Left kidney (tissue), 1 donor: ENCODE measurements at regions not wholly inside any gene's neighbourhood (a gene's known extent, or its start where the extent isn't known, plus 50 kb on each side); places are given as distances from the start of the nearest gene placed in this dataset.

ENCODE experiments used
- DNase-seq: peaks from one replicate; pipeline ENCODE4 v3.0.0-alpha.2; 2013

- DNase-seq: no peak
Measured at GRCh38 chr2:198795419-198795818, 662.3 kb downstream of the SATB2 start.

- no peak for DNase-seq
Measured at GRCh38 chr2:198791623-198792022, 666.1 kb downstream of the SATB2 start.

- DNase-seq: no peak
Measured at GRCh38 chr2:198788676-198789075, 669.1 kb downstream of the SATB2 start.

GRCh38 chr2:198782734-198783133, 675.0 kb downstream of the SATB2 start:
- no peak for DNase-seq

- DNase-seq: no peak
Measured at GRCh38 chr2:198776616-198777406, 680.9 kb downstream of the SATB2 start.

GRCh38 chr2:198775737-198776136, 682.0 kb downstream of the SATB2 start:
- DNase-seq: no peak

- DNase-seq: no peak
Measured at GRCh38 chr2:198774576-198774975, 683.2 kb downstream of the SATB2 start.

GRCh38 chr2:198767694-198768093, 690.0 kb downstream of the SATB2 start:
- DNase-seq: no peak

- no peak for DNase-seq
Measured at GRCh38 chr2:198763793-198764192, 693.9 kb downstream of the SATB2 start.

- DNase-seq: no peak
Measured at GRCh38 chr2:198762441-198762840, 695.3 kb downstream of the SATB2 start.

GRCh38 chr2:198757069-198757468, 700.7 kb downstream of the SATB2 start:
- DNase-seq: no peak

- DNase-seq: no peak
Measured at GRCh38 chr2:198756166-198756565, 701.6 kb downstream of the SATB2 start.

- DNase-seq: no peak
Measured at GRCh38 chr2:198753101-198753500, 704.6 kb downstream of the SATB2 start.

GRCh38 chr2:198749364-198749763, 708.4 kb downstream of the SATB2 start:
- DNase-seq: no peak

GRCh38 chr2:198731842-198732399, 725.8 kb downstream of the SATB2 start:
- DNase-seq: no peak

GRCh38 chr2:198720266-198720665, 737.5 kb downstream of the SATB2 start:
- no peak for DNase-seq

GRCh38 chr2:198717451-198717850, 740.3 kb downstream of the SATB2 start:
- no peak for DNase-seq

GRCh38 chr2:198715302-198715835, 742.4 kb downstream of the SATB2 start:
- DNase-seq: peak; percentile 42

GRCh38 chr2:198712485-198712884, 745.3 kb downstream of the SATB2 start:
- DNase-seq: no peak

- DNase-seq: no peak
Measured at GRCh38 chr2:198711484-198711883, 746.3 kb downstream of the SATB2 start.

GRCh38 chr2:198710562-198710961, 747.2 kb downstream of the SATB2 start:
- no peak for DNase-seq

GRCh38 chr2:198706476-198707082, 751.2 kb downstream of the SATB2 start:
- no peak for DNase-seq

- no peak for DNase-seq
Measured at GRCh38 chr2:198703281-198703680, 754.5 kb downstream of the SATB2 start.
